Hepatocyte (in vitro differentiated cells): ENCODE measurements at regions not wholly inside any gene's neighbourhood (a gene's known extent, or its start where the extent isn't known, plus 50 kb on each side); places are given as distances from the start of the nearest gene placed in this dataset.
A peak's percentile ranks its signal among the peaks of the same experiment; 100 is the strongest.
"Not testable (repeated sequence)": the region's sequence is repeated elsewhere in the genome, so short reads cannot be mapped to it uniquely, and the experiment has no call there.

ENCODE experiments used
- DNase-seq: peaks from one replicate; pipeline ENCODE4 v3.0.0-alpha.2; 2016; ENCODE audit warnings: low spot score
- H2AFZ ChIP-seq: fragments of 200-600 bp; sonication (generic); 2 replicates; pipeline ENCODE4 v1.6.0; 2016; ENCODE audit warnings: antibody characterized with exemption, mild to moderate bottlenecking
- H3K27ac ChIP-seq: fragments of 200-600 bp; sonication (generic); 2 replicates; pipeline ENCODE4 v1.5.1; 2016; ENCODE audit warnings: mild to moderate bottlenecking
- H3K27me3 ChIP-seq: fragments of 200-600 bp; sonication (generic); 2 replicates; pipeline ENCODE4 v1.6.1; 2016
- H3K36me3 ChIP-seq: fragments of 200-600 bp; sonication (generic); replicated peaks from 2 replicates; pipeline ENCODE4 v1.5.1; 2016; ENCODE audit warnings: low read depth; ENCODE audit not compliant: insufficient read depth
- H3K4me1 ChIP-seq: fragments of 200-600 bp; sonication (generic); 2 replicates; pipeline ENCODE4 v1.5.1; 2016; ENCODE audit warnings: mild to moderate bottlenecking, moderate library complexity; ENCODE audit not compliant: insufficient read depth
- H3K4me2 ChIP-seq: fragments of 200-600 bp; sonication (generic); 2 replicates; pipeline ENCODE4 v1.6.0; 2016
- H3K4me3 ChIP-seq: fragments of 200-600 bp; sonication (generic); 2 replicates; pipeline ENCODE4 v1.5.1; 2016; ENCODE audit warnings: mild to moderate bottlenecking
- H3K79me2 ChIP-seq: fragments of 200-600 bp; sonication (generic); 2 replicates; pipeline ENCODE4 v1.6.0; 2017; ENCODE audit warnings: mild to moderate bottlenecking
- H3K9me2 ChIP-seq: fragments of 200-600 bp; sonication (generic); replicated peaks from 2 replicates; pipeline ENCODE4 v1.6.0; 2017; ENCODE audit warnings: mild to moderate bottlenecking; ENCODE audit not compliant: insufficient read depth
- H3K9me3 ChIP-seq: fragments of 200-600 bp; sonication (generic); 2 replicates; pipeline ENCODE4 v1.5.1; 2016; ENCODE audit warnings: low read depth, mild to moderate bottlenecking
- H4K20me1 ChIP-seq: fragments of 200-600 bp; sonication (generic); 2 replicates; pipeline ENCODE4 v1.6.0; 2016; ENCODE audit warnings: mild to moderate bottlenecking; ENCODE audit not compliant: insufficient read depth, poor library complexity, severe bottlenecking
- CTCF ChIP-seq: fragments of 200-600 bp; sonication (generic); IDR thresholded peaks from 2 replicates; pipeline ENCODE4 v1.5.1; 2016; ENCODE audit warnings: antibody characterized with exemption, mild to moderate bottlenecking; ENCODE audit not compliant: poor library complexity
- EZH2 ChIP-seq: fragments of 200-600 bp; sonication (generic); IDR thresholded peaks from 2 replicates; pipeline ENCODE4 v1.6.1; 2016; ENCODE audit warnings: antibody characterized with exemption, mild to moderate bottlenecking, borderline replicate concordance
- EZH2phosphoT487 ChIP-seq: fragments of 200-600 bp; sonication (generic); IDR thresholded peaks from one replicate; pipeline ENCODE4 v1.6.1; 2018; ENCODE audit warnings: antibody characterized with exemption, mild to moderate bottlenecking, low read depth, moderate library complexity; ENCODE audit not compliant: unreplicated experiment, severe bottlenecking
- WGBS: methylation state at CpG from one replicate; pipeline ENCODE4 v1.1.6; 2016; ENCODE audit warnings: low lambda C conversion rate; ENCODE audit errors: missing lambda C conversion rate; 5-methylcytosine and 5-hydroxymethylcytosine counted together

GRCh38 chr14:71557351-71557750 is 374.9 kb upstream of the RGS6 start:
- Histone ChIP-seq H2AFZ (no peak overlapping the region), H3K9me2 (no peaks in the 10 kb centered on the region), H3K9me3 (no peaks in the 10 kb centered on the region), H3K27ac (peak overlapping the region; percentile 91), H3K4me2 (no peak overlapping the region), H4K20me1 (no peaks in the 10 kb centered on the region), H3K4me1 (peaks cover 16% of the 10 kb centered on the region), H3K27me3 (no peaks in the 10 kb centered on the region), H3K79me2 (peaks cover 39% of the 10 kb centered on the region), H3K36me3 (no peaks in the 10 kb centered on the region), H3K4me3 (no peak overlapping the region)
- no peak for DNase-seq
- TF ChIP-seq EZH2 = no peak
- no peak for TF ChIP-seq CTCF
- TF ChIP-seq EZH2phosphoT487 = no peak
- 84% methylated on average over 2 of the region's 2 CpGs for WGBS

- H2AFZ ChIP-seq, H3K9me2 ChIP-seq: not testable (repeated sequence)
- peaks cover 32% of the 10 kb centered on the region for H3K79me2 ChIP-seq
Observed at GRCh38 chr14:71558943-71559342, 373.3 kb upstream of the RGS6 start.

GRCh38 chr14:71560751-71561150 is 371.5 kb upstream of the RGS6 start:
- Histone ChIP-seq H3K36me3 (no peaks in the 10 kb centered on the region), H3K4me1 (peaks cover 8% of the 10 kb centered on the region), H3K79me2 (peaks cover 37% of the 10 kb centered on the region), H3K4me2 (no peak overlapping the region), H3K27ac (no peak overlapping the region), H3K4me3 (no peak overlapping the region), H3K9me2 (no peaks in the 10 kb centered on the region), H2AFZ (no peak overlapping the region), H3K27me3 (no peaks in the 10 kb centered on the region), H3K9me3 (no peaks in the 10 kb centered on the region), H4K20me1 (no peaks in the 10 kb centered on the region)
- DNase-seq = no peak
- TF ChIP-seq EZH2phosphoT487 (no peak), CTCF (no peak), EZH2 (no peak)

More at GRCh38 chr14:71558943-71559342, 373.3 kb upstream of the RGS6 start:
- H3K27ac ChIP-seq, H3K4me2 ChIP-seq, H3K9me3 ChIP-seq, DNase-seq, H3K36me3 ChIP-seq, H4K20me1 ChIP-seq, H3K4me3 ChIP-seq, H3K27me3 ChIP-seq: not testable (repeated sequence)
- peaks cover 16% of the 10 kb centered on the region for H3K4me1 ChIP-seq
- 97% methylated on average over 10 of the region's 10 CpGs for WGBS

GRCh38 chr14:71563492-71564153 is 368.6 kb upstream of the RGS6 start:
- Histone ChIP-seq H3K27ac (no peak overlapping the region), H4K20me1 (no peaks in the 10 kb centered on the region), H3K27me3 (no peaks in the 10 kb centered on the region), H3K4me3 (no peak overlapping the region), H3K36me3 (no peaks in the 10 kb centered on the region), H3K4me2 (no peak overlapping the region), H3K4me1 (no peaks in the 10 kb centered on the region), H2AFZ (no peak overlapping the region), H3K79me2 (peaks cover 35% of the 10 kb centered on the region), H3K9me3 (no peaks in the 10 kb centered on the region), H3K9me2 (no peaks in the 10 kb centered on the region)
- no peak for DNase-seq
- TF ChIP-seq EZH2phosphoT487 (no peak), EZH2 (no peak), CTCF (no peak)
- WGBS = 65% methylated on average over 3 of the region's 3 CpGs
